Non-pigmented ciliary epithelial cell (primary cell): ENCODE measurements at regions not wholly inside any gene's neighbourhood (a gene's known extent, or its start where the extent isn't known, plus 50 kb on each side); places are given as distances from the start of the nearest gene placed in this dataset.
"Not testable (repeated sequence)": the region's sequence is repeated elsewhere in the genome, so short reads cannot be mapped to it uniquely, and the experiment has no call there.

Source experiments
- DNase-seq: peaks from one replicate; pipeline ENCODE4 v3.0.0-alpha.2; 2010; ENCODE audit warnings: low read depth

DNA sequence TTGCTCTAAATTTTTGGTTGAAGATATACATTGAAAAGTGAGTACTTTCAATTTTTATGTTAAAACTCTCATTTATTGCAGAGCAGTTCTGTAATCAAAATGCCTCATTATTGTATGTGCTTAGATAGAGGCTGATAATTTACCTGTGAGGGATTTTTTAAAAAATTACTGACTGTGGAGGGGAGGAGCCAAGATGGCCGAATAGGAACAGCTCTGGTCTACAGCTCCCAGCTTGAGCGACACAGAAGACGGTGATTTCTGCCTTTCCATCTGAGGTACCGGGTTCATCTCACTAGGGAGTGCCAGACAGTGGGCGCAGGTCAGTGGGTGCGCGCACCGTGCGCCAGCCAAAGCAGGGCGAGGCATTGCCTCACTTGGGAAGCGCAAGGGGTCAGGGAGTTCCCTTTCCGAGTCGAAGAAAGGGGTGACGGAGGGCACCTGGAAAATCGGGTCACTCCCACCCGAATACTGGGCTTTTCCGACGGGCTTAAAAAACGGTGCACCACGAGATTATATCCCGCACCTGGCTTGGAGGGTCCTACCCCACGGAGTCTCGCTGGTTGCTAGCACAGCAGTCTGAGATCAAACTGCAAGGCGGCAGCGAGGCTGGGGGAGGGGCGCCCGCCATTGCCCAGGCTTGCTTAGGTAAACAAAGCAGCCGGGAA is 89.4 kb downstream of the DDX11 start:
- not testable (repeated sequence) for DNase-seq

DNA sequence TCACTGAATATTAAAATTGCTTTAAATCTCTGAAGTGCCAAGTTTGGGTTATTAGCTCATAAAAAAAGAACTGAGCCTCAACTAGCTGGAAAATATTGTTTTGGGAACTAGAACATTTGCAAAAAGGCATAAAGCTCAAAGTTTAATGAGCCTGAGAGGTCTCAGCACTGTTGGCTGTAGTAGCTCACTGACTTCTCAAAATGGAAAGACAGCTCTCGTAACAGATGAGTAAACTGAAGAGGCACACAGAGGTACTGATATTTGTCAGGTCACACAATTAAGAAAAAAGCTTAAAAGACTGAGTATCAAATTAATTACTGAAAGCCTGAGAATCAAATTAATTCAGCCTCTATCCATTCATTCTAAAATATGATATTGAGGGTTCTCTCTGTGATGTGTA is 100.6 kb downstream of the DDX11 start:
- DNase-seq: not testable (repeated sequence)

DNA sequence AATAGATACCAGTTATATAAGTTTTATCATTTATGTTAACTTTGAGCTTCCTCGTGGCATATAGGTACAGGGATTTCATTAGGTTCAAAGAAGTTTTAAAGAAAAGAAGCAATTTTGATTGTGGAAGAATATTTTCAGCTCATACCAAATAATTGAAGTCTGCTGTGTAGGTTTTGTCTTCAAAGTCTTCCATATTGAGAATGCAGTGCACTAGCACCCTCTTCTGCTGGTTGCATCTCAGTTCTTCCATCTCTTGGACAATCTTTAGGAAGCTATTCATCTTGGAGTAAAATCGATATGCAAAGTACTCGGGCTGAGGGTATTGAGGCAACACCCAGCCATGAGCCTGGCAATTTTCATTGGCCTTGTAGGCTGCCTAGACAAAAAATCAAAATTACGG is 103.9 kb downstream of the DDX11 start:
- DNase-seq: not testable (repeated sequence)

DNA sequence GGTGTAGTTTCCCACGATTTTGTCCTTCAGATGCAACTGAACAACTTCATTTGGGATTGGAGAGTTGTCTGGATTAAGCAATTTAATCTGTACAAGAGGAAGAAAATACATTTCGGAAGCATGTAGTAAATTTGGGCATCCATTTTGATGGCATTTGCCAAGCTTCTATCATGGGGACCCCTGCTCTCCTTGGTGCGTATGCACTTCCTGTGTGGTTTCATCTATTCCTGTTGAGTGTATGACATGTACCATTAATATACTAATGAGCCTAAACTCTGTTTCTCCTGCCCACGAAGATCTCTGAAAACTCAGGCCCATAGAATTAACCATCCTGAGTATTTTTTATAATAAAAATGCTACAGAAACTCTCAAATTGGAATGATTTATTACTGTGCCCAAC is 105.2 kb downstream of the DDX11 start:
- DNase-seq: not testable (repeated sequence)

DNA sequence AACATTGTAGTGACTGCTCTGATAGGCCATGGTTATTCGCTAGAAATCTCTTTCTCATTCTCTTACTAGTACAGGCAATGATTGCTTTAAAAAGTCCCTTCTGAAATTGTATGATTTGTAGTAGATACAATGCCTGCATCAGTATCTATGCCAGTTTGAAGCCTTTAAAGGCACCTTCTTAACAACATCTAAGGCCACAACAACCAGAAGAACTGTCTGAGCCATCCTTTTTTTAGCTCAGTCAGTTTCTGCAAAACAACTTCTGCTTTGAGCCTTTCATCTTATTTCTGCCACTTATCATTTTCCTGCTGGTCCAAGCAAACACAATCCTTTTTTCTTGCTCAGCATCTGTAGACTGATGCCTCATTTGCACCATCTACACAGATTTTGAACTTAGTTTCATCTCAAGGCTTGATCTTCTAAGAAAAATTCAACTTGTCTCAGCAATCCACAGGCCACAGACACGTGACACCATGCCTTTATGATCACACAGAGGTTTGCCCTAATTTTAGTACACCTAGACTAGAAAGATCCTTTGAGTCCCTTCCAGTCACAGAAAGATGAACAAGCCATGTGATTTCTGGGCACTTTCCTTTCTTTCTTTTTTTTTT is 106.1 kb downstream of the DDX11 start:
- not testable (repeated sequence) for DNase-seq

DNA sequence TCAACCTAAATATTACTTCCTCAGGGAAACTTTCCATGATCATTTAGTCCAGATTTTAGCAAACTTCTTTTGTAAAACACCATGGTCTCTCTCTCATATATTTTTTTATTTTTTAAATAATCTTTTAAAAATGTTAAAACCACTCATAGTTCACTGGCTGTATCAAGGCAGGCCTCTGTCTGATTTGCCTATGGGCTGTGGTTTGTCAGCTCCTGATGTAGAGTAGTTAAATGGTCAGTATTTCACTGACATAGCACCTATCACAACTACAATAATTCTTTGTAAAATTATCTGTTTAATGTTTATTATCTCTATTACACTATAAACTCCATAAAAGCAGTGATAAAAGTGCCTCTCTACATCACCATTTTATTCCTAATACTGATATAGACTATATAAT is 108.9 kb downstream of the DDX11 start:
- not testable (repeated sequence) for DNase-seq

DNA sequence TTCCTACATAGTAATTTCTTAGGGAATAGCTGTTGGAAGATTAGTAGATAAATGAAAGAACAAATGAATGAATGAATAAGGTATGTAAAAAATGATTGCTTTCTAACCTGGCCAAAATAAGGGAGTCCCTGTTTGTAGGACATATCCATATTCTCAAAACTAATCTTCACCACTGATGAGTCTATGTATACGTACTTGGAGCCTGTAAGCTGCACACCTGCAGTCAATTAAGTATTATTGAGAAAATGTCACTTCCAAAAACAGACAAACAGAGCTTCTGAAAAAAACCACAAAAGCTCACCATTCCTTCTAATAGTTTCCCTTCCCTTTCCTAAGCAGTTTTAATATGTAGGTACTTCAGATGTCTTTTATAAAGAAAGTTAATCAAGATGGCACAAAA is 109.4 kb downstream of the DDX11 start:
- DNase-seq: not testable (repeated sequence)

DNA sequence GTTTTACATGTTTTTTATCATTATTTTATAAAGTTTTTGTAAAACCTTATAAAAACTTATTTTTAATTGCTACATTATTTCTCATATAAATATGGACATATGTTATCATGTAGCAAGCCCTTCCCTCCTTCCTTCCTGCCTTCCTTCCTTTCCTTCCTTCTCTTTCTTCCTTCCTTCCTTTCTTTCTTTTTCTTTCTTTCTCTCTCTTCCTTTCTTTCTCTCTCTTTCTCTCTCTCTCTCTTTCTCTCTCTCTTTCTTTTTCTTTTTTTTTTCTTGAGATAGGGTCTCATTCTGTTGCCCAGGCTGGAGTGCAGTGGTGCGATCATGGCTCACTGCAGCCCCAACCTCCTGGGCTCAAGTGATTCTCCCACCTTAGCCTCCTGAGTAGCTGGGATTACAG is 110.2 kb downstream of the DDX11 start:
- DNase-seq: not testable (repeated sequence)

DNA sequence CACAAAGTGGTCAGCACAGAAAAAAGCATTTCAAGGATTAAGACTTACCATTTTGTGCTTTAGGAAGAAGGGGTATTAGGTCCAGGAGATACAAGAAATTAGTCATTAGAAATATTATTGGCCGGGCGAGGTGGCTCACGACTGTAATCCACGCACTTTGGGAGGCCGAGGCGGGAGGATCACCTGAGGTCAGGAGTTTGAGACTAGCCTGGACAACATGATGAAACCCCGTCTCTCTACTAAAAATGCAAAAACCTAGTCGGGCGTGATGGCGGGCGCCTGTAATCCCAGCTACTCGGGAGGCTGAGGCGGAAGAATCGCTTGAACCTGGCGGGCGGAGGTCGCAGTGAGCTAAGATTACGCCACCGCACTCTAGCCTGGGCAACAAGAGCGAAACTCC is 111.0 kb downstream of the DDX11 start:
- DNase-seq: not testable (repeated sequence)

DNA sequence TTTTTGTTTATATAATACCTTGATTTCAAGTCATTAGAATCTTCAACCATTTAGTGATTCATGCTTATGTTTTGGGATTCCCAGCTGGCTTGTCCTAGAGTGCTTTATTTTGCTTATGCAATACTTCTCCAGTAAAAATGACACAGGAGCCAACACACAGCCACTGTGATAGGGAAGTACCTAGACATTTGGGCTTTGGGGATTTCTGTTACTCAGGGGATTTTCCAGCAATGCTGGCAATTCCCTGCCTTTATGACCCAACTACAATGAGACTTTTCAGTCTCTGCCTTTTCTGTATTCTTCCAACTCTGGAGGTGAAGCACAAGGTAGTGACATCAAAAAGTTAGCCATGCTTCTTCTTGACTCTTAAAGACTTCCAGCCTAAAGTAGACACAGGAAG is 119.0 kb downstream of the DDX11 start:
- DNase-seq: not testable (repeated sequence)

DNA sequence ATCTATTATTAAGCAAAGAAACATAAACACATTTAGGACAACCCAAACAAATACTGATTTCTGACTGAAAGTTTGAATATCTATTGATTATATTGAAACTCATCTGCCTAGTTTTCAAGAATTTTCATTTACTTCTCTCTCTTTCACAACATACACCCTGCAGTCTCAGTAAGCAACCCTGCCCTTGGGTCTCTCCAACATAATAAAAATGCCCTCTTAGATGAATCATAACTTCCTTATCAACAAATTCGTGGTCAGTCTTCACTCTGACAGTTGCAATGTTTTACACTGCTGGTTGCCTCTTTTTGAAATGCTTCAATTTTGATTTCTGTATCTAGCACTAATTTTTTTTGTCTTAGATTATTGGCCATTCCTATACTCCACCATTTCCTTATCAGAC is 122.0 kb downstream of the DDX11 start:
- DNase-seq: not testable (repeated sequence)

DNA sequence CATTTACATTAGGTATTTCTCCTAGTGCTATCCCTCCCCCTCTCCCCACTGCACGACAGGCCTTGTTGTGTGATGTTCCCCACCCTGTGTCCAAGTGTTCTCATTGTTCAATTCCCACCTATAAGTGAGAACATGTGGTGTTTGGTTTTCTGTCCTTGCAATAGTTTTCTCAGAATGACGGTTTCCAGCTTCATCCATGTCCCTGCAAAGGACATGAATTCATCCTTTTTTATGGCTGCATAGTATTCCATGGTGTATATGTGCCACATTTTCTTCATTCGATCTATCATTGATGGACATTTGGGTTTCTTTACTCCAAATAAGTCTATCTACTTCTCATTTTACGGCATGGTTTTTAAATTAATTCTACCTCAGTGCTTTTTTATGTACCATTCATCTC is 125.8 kb downstream of the DDX11 start:
- DNase-seq: not testable (repeated sequence)

DNA sequence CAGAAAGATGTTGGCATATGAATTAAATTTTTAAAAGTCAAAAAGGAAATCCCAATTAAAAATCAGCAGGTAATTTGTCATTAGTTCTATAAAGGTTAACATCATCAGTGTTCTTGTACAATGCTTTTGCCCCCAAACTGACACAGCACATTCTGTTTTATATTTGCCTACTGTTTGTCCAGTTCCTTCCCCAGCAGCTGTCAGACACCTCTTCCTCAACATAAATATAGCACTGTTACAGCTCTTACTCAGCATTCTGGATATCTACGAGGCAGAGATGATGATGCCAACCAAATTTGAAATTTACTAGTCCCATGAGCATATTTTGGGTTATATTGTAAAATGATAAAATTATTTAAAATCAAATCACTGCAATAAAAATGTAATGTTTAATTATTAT is 124.6 kb downstream of the SINHCAF start:
- no peak for DNase-seq

DNA sequence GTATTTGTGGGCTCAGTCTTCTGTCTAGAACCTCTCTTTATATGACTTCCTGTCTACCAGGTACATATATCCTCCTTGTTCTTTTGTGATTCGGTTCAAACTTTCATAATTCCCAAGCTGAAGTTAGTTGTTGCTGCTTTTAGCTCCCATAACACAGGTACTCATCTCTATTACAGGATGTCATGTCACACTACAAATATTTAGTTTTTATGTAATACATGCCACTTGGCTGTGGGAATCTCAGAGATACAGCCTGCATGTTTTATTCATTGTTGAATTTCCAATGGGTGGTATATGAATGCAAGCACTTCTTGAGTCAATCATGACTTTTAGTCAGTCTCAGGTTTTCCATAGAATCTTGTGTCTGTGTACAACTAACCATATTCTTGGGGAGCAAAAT is 122.7 kb downstream of the SINHCAF start:
- no peak for DNase-seq

DNA sequence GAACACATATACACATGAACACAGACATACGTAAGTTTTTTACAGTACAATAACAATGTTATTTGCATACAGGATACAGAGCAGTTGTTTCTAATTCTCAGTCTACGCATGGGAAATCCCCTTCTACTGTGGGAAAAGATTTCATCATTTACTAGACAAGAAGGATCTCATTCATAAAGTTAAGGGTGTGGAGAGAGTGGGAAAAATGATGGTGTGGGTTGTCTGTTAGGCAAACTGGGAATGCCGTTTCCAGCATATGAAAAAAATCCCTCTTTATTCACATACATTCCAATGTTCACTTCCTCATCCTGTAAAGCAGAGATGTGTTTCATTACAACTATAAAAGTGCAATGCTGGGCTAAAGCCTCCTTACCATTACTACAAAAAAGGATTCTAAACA is 120.9 kb downstream of the SINHCAF start:
- peak; percentile 26 for DNase-seq

DNA sequence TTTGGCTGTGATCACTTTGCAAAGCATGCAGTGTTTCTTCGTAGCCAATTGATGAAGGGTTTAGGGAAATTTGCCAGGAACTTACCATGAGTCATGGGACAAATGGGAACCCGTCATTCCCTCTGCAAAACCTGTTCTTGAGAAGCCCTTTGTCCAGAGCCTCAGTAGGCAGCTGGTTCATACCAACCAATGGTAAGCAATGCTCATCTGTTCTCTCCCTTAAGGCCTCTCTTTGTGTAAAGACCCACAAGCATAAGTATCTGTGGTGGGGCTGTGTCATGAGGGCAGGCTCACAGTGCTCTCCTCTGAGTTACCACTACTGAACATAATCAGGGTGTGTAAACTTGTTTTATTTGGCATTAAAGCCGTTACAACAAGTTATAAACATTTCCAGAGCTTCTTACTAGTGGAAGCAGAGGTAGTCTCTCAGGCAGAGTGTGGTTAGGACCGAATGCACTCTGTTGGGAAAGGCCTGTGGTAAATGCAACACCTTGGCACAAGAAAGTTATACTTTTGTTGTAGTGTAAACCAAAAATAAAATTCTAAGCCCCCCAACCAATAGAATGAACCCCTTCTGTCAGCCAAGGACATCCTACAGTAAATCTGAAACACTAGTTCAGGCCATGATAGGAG is 119.8 kb downstream of the SINHCAF start:
- DNase-seq: peak; percentile 31

DNA sequence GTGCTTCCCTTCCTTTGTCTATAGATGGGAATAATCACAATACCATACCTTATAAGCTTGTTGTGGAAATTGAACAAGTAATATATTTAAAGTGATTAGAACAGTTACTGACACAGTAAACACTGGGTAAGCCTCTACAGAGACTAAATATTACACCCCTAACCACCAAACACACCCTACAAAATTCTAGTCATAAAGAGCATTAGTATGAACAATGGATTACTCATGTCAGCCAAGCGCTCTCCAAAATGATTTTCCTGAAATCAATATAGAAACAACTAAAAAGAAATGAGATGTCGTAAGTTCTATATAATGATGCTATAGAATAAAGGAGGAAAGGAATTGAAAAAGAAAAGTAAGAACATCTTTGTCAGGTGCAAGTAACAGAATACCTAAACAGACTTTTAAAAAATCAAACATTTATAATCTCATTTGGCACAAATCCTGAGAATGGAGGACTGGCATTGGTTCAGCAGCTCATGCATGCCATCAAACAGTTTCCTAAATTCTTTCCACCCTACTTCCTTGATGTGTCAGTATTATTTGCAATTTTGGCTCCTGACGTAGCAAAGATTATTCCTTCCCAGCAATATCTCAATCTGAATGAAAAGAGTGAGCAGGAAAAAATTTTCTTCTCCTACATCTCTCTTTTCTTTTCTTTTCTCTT is 118.0 kb downstream of the SINHCAF start:
- no peak for DNase-seq

DNA sequence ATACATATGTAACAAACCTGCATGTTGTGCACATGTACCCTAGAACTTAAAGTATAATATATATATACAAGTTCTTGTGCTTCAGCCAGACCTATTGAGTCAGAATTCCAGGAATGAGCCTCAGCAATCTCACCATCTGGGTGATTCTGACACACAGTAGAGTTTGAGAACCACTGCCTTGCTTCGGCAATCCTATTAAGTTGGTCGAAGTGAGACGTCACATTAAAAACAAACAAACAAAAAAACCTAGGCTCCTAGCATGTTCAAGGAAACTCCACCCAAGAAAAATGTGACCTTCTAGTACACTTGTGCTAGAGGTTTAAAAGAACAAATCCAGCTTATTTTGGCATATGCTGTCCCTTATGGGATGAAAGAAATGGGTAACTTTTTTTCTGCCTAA is 115.8 kb downstream of the SINHCAF start:
- no peak for DNase-seq

DNA sequence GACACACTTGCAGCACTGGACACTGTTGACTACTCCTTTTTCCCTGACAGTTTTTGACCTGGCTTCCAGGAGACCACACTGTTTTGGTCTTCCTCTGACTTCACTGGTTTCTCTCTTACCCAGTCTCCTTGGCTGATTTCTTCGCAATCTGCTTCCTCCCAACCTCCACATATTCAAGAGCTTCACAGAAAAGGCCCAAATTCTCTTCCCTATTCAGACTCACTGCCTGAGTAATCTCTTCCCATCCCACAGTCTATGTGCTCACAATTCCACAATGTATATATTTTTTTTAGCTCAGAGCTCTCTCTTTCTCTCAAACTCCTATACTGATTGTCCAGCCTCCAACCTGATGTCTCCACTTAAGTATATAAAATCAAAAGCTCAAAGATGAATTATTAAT is 115.4 kb downstream of the SINHCAF start:
- DNase-seq: no peak

DNA sequence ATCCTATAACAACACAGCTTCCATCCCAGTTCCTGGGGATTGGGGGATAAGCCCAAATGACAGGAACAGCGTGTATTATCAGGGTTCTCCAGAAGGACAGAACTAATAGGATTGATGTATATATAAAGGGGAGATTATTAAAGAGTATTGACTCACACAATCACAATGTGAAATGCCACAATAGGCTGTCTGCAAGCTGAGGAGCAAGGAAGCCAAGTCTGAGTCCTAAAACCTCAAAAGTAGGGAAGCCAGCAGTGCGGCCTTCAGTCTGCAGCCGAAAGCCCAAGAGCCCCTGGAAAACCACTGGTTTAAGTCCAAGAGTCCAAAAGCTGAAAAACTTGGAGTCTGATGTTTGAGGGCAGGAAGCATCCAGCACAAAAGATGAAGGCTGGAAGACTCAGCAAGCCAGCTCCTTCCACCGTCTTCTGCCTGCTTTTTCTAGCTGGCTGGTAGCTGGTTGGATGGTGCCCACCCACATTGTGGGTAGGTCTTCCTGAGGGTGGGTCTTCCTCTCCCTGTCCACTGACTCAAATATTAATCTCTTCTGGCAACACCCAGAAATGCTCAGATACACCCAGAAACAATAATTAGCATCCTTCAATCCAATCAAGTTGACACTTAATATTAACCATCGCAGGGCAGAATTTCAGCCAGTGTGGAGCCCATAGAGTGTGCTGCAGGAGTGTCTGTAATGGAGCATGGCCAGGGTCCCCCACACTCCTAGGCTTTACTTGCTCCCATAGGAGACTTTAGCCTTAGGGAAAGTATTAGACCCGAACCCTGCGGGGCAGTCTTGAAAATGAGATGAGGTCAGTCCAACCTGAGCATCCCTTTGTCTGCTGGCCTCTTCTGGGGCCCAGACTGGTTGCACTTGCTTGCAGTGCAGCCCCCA is 111.1 kb downstream of the SINHCAF start:
- DNase-seq: no peak

DNA sequence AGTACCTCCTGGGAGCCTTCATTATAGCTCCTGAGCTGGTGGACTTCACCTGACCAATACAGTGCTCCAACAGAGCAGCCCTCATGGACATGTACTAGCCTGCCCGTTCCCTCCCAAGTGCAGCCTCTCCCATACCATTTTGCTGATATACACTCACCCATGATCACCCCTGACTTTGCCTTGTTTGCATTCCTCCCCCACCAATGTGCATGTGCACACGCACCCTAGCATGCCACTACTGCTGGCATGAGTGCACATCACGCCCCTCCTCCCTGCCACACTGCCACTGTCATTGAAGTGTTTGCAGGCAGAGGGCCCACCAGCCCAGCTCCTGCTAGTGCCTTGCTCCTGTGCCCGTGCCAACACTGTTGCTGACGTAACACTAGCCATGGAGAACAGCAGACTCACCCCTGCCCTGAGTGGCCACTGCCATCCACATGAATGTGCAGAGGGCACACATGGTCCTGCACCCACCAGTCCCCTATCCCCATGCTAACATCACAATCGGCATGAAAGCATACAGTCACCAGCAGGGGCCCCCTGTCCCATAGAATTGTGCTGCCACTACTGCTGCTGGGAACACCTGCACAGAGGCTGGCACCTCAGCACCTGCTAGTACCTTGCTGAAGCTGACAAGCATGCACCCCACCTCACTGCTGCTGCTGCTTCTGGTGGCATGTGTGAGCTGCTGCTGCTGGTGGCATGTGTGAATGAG is 110.3 kb downstream of the SINHCAF start:
- DNase-seq: no peak
